Cardiac fibroblast (primary cell): ENCODE measurements at regions not wholly inside any gene's neighbourhood (a gene's known extent, or its start where the extent isn't known, plus 50 kb on each side); places are given as distances from the start of the nearest gene placed in this dataset.

Experiments used
- DNase-seq, 2 donors: peaks; one replicate each; pipeline versions ENCODE4 v3.0.0 to v3.0.0-alpha.2; 2010; ENCODE audit warnings: low read depth in 2 of 2
- H3K4me3 ChIP-seq, 2 donors: replicated peaks in 1 of 2; 1 replicate in 1 of 2; 2 replicates in 1 of 2; pipeline ENCODE4 v1.5.1; 2011; ENCODE audit warnings: low read depth in 2 of 2, low read length in 2 of 2, mild to moderate bottlenecking in 2 of 2, moderate library complexity in 1 of 2
- CTCF ChIP-seq: IDR thresholded peaks from one replicate; pipeline ENCODE4 v1.5.1; 2011; ENCODE audit warnings: low read depth, mild to moderate bottlenecking, low read length, inconsistent platforms

- DNase-seq, result no peak
- TF ChIP-seq CTCF, result no peak
- no peak overlapping the region for H3K4me3 ChIP-seq
Measured at GRCh38 chr13:102466610-102467190, 64.9 kb upstream of the FGF14 start.

- TF ChIP-seq CTCF, result no peak
- no peak for DNase-seq
- H3K4me3 ChIP-seq, result no peak overlapping the region
Measured at GRCh38 chr13:102462570-102462969, 60.7 kb upstream of the FGF14 start.

- no peak overlapping the region for H3K4me3 ChIP-seq
- TF ChIP-seq CTCF, result no peak
- peak in 1 of 2 donors; percentile 38 for DNase-seq
Measured at GRCh38 chr13:102461302-102461701, 59.5 kb upstream of the FGF14 start.

GRCh38 chr13:102460806-102461205 is 59.0 kb upstream of the FGF14 start:
- no peak for DNase-seq
- TF ChIP-seq CTCF, result no peak

GRCh38 chr13:102452836-102453235 is 51.0 kb upstream of the FGF14 start:
- no peak for TF ChIP-seq CTCF
- DNase-seq, result peak in 1 of 2 donors; percentile 8
- no peak overlapping the region for H3K4me3 ChIP-seq

More at GRCh38 chr13:102460806-102461205, 59.0 kb upstream of the FGF14 start:
- H3K4me3 ChIP-seq, result no peak overlapping the region
